HepG2 (cell line): ENCODE measurements at regions not wholly inside any gene's neighbourhood (a gene's known extent, or its start where the extent isn't known, plus 50 kb on each side); places are given as distances from the start of the nearest gene placed in this dataset.

Experiments used
- ATAC-seq: fragments of 200-7000 bp; cut with Tn5 transposase; 3 replicates; pipeline ENCODE4 v1.9.1; 2020; ENCODE audit warnings: mild to moderate bottlenecking, moderate library complexity
- BruUV-seq: library from RNA; stranded (reverse); fragments of 400-500 nt; replicated peaks from 2 replicates; lab custom pipeline; 2021; lab: Mats Ljungman, UMichigan
- CTCF ChIA-PET: fragments of 300-600 bp; formaldehyde crosslinking; extraction: SDS; loops from one replicate; lab custom pipeline; 2021; ENCODE audit warnings: low total read pairs, inconsistent platforms, low intra/inter-chr PET ratio; lab: Yijun Ruan, JAX
- POLR2A ChIA-PET: fragments of 350-600 bp; sonication (Branson Sonifier 250); formaldehyde crosslinking; loops from one replicate; lab custom pipeline; 2020; ENCODE audit warnings: antibody characterized with exemption, inconsistent platforms; lab: Yijun Ruan, JAX
- DNase-seq: peaks from one replicate; pipeline ENCODE4 v3.0.0-alpha.2; 2015; ENCODE audit warnings: low spot score
- FAIRE-seq: peaks from 3 replicates; lab custom pipeline; 2011; peaks lifted over from hg19 to GRCh38; lab: Jason Lieb, UNC
- H2AFZ ChIP-seq: one replicate; pipeline ENCODE4 v1.6.1; 2011; ENCODE audit warnings: low read length, inconsistent platforms
- H3K27ac ChIP-seq: fragments of 300-600 bp; 3 replicates; pipeline ENCODE4 v1.8.0; 2011; ENCODE audit warnings: mixed run types, mild to moderate bottlenecking, mixed read lengths, low read length, inconsistent platforms; ENCODE audit not compliant: insufficient read depth; ENCODE audit errors: extremely low read length
- H3K27me3 ChIP-seq, 2 experiments: fragments of 200-600 bp in 1 of 2; 2 replicates in 1 of 2; 3 replicates in 1 of 2; pipeline versions ENCODE4 v1.6.0 to v1.8.0; 2011; ENCODE audit warnings: low read length in 2 of 2, mild to moderate bottlenecking in 2 of 2, moderate library complexity in 2 of 2, inconsistent platforms in 1 of 2; ENCODE audit not compliant: insufficient read depth in 2 of 2, control insufficient read depth in 1 of 2
- H3K36me3 ChIP-seq, 2 experiments: fragments of 200-600 bp in 1 of 2; replicated peaks in 1 of 2; 2 replicates in 1 of 2; 3 replicates in 1 of 2; pipeline versions ENCODE4 v1.5.1 to v1.8.0; 2011; ENCODE audit warnings: low read length in 2 of 2, inconsistent platforms in 1 of 2; ENCODE audit not compliant: insufficient read depth in 2 of 2, control insufficient read depth in 1 of 2
- H3K4me1 ChIP-seq: 2 replicates; pipeline ENCODE4 v1.5.1; 2012; ENCODE audit warnings: low read length, inconsistent platforms; ENCODE audit not compliant: insufficient read depth
- H3K4me2 ChIP-seq: 2 replicates; pipeline ENCODE4 v1.6.0; 2011; ENCODE audit warnings: low read depth, low read length, inconsistent platforms
- H3K4me3 ChIP-seq, 3 experiments: fragments of 200-600 bp in 1 of 3; sonication (generic), shearing (Covaris generic) in 1 of 3; replicated peaks in 1 of 3; 2 replicates each; pipeline ENCODE4 v1.5.1; 2011 to 2016; ENCODE audit warnings: low read length in 3 of 3, inconsistent platforms in 2 of 3, low read depth in 2 of 3, mild to moderate bottlenecking in 2 of 3, control low read depth in 1 of 3, mixed read lengths in 1 of 3; ENCODE audit not compliant: insufficient read depth in 1 of 3
- H3K79me2 ChIP-seq: one replicate; pipeline ENCODE4 v1.6.1; 2011; ENCODE audit warnings: low read length, inconsistent platforms; ENCODE audit not compliant: insufficient read depth
- H3K9ac ChIP-seq: 2 replicates; pipeline ENCODE4 v1.6.0; 2011; ENCODE audit warnings: mild to moderate bottlenecking, low read depth, low read length, inconsistent platforms; ENCODE audit not compliant: insufficient read depth
- H3K9me3 ChIP-seq: 2 replicates; pipeline ENCODE4 v1.5.1; 2012; ENCODE audit warnings: mild to moderate bottlenecking, low read length
- H4K20me1 ChIP-seq: 2 replicates; pipeline ENCODE4 v1.6.0; 2011; ENCODE audit warnings: inconsistent platforms, mild to moderate bottlenecking, low read length, moderate library complexity; ENCODE audit not compliant: insufficient read depth
- CHD4 ChIP-seq: fragments of 200-600 bp; sonication (generic); IDR thresholded peaks from 2 replicates; pipeline ENCODE4 v1.7.0; 2017; ENCODE audit warnings: mild to moderate bottlenecking, low read length, borderline replicate concordance
- FOXC1 ChIP-seq: sonication (generic); formaldehyde crosslinking; IDR thresholded peaks from 2 replicates; pipeline ENCODE4 v1.8.0; 2022; ENCODE audit warnings: mild to moderate bottlenecking, missing genetic modification reagents, borderline replicate concordance
- HOXA3 ChIP-seq: sonication (generic); formaldehyde crosslinking; IDR thresholded peaks from 2 replicates; pipeline ENCODE4 v1.5.0; 2020; ENCODE audit warnings: missing genetic modification reagents
- KAT8 ChIP-seq: IDR thresholded peaks from 2 replicates; pipeline ENCODE4 v1.6.1; 2016; ENCODE audit warnings: missing genetic modification reagents, missing compliant biosample characterization
- KLF16 ChIP-seq, 2 experiments: sonication (generic) in 1 of 2; formaldehyde crosslinking in 1 of 2; IDR thresholded peaks; 2 replicates each; pipeline versions ENCODE4 v1.6.1 to v1.8.0; 2016 to 2023; ENCODE audit warnings: missing genetic modification reagents in 2 of 2, missing compliant biosample characterization in 1 of 2
- MEIS2 ChIP-seq: sonication (generic); formaldehyde crosslinking; IDR thresholded peaks from 2 replicates; pipeline ENCODE4 v1.9.0; 2021; ENCODE audit warnings: mild to moderate bottlenecking, missing genetic modification reagents
- U2AF1 ChIP-seq: fragments of 200-400 bp; formaldehyde crosslinking; optimal IDR thresholded peaks from 2 replicates; pipeline ENCODE3; 2017; ENCODE audit warnings: mild to moderate bottlenecking, low read depth, low read length
- ZFP1 ChIP-seq: IDR thresholded peaks from 2 replicates; pipeline ENCODE4 v1.6.1; 2016
- ZNF205 ChIP-seq: IDR thresholded peaks from 2 replicates; pipeline ENCODE4 v1.6.1; 2018; ENCODE audit warnings: missing biosample characterization, missing genetic modification reagents
- ZNF552 ChIP-seq: sonication (generic); formaldehyde crosslinking; IDR thresholded peaks from 2 replicates; pipeline ENCODE4 v1.9.0; 2022; ENCODE audit warnings: missing genetic modification reagents, mild to moderate bottlenecking, borderline replicate concordance
- ZSCAN22 ChIP-seq: sonication (generic); formaldehyde crosslinking; IDR thresholded peaks from 2 replicates; pipeline ENCODE4 v1.4.0; 2020; ENCODE audit warnings: mild to moderate bottlenecking, missing genetic modification reagents
- WGBS: methylation state at CpG from one replicate; pipeline ENCODE4 v1.1.6; 2017; ENCODE audit warnings: low lambda C conversion rate; 5-methylcytosine and 5-hydroxymethylcytosine counted together
- in situ Hi-C: cut with HindIII; loops from 2 replicates; pipeline ENCODE4 v1.10.0; 2017; ENCODE audit warnings: low pct_unique_long_range_greater_than_20kb; ENCODE audit not compliant: extremely low pct_ligation_motif_present
- intact Hi-C: fragments of 100-400 bp; cut with micrococcal nuclease; formaldehyde crosslinking; loops from one replicate; pipeline ENCODE4 v1.10.0; 2022; ENCODE audit not compliant: unreplicated experiment
- TF ChIP-seq, protein P1 (sequence below): sonication (generic); formaldehyde crosslinking; IDR thresholded peaks from one replicate; pipeline ENCODE4 v1.5.1; 2020; ENCODE audit warnings: mild to moderate bottlenecking, missing genetic modification reagents; ENCODE audit errors: not compliant biosample characterization

DNA sequence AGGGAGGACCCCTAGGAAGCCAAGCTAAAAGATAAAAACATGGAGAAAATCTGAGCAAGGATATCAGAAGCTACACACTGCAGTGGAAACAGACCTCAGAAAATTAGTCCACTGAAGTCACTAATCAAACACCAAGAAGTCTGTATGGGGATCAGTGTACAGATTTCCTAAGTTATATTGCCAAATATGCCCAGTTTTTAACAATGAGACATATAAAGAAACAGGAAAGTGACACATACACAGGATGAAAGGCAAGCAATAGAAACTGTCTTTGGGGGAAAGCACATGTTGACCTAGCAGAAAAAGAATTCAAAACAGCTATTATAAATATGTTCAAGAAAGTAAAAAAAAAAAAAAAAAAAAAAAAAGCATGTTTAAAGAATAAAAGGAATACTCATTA, 153.7 kb downstream of the PPP4R3C start:
- no peak for ATAC-seq
- H3K4me2 ChIP-seq = no peak overlapping the region
- no peaks in the 10 kb centered on the region for H3K4me1 ChIP-seq
- POLR2A ChIA-PET = no interaction called here
- CTCF ChIA-PET = no interaction called here
- H3K4me3 ChIP-seq = no peak overlapping the region
- no peaks in the 10 kb centered on the region for H3K27me3 ChIP-seq
- no peaks in the 10 kb centered on the region for H3K9me3 ChIP-seq
- H3K27ac ChIP-seq = no peak overlapping the region
- H2AFZ ChIP-seq = no peak overlapping the region
- DNase-seq = no peak
- TF ChIP-seq KAT8 (CRISPR knock-in tag) (no peak), MEIS2 (no peak), KLF16 (CRISPR knock-in tag; IDR thresholded peaks at IDR 0.05) (no peak), U2AF1 (no peak), CHD4 (no peak), HOXA3 (CRISPR knock-in tag) (no peak)
- no peaks in the 10 kb centered on the region for H3K79me2 ChIP-seq
- H3K9ac ChIP-seq = no peak overlapping the region
- H4K20me1 ChIP-seq = no peaks in the 10 kb centered on the region
- intact Hi-C loops = no loop called here
- in situ Hi-C loops = no loop called here
- FAIRE-seq = no peak
- BruUV-seq = no TSS peak
- no peaks in the 10 kb centered on the region for H3K36me3 ChIP-seq

DNA sequence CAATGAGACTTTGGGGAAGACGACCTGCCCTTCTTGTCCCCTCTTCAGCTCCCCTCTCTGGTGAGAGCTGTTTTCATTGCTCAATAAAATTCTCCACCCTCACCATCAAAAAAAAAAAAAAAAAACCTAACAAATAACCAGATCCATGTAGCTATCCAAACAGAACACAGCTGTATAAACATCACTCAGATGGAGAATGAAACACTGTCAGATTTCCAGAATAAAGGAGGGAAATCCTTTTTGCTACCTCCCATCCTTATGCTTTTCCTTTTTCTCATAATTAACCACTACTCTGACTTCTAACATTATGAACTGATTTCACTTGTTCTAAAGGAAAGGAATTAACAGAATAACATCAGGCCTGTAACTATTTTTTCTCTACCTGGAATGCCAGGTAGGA, 155.6 kb downstream of the PPP4R3C start:
- POLR2A ChIA-PET = no interaction called here
- no peaks in the 10 kb centered on the region for H4K20me1 ChIP-seq
- no peak overlapping the region for H3K4me3 ChIP-seq
- TF ChIP-seq FOXC1 (CRISPR knock-in tag) (no peak), ZNF552 (CRISPR knock-in tag) (no peak), ZFP1 (CRISPR knock-in tag) (no peak), ZSCAN22 (no peak), ZNF205 (CRISPR knock-in tag) (no peak)
- TF ChIP-seq, protein P1, sequence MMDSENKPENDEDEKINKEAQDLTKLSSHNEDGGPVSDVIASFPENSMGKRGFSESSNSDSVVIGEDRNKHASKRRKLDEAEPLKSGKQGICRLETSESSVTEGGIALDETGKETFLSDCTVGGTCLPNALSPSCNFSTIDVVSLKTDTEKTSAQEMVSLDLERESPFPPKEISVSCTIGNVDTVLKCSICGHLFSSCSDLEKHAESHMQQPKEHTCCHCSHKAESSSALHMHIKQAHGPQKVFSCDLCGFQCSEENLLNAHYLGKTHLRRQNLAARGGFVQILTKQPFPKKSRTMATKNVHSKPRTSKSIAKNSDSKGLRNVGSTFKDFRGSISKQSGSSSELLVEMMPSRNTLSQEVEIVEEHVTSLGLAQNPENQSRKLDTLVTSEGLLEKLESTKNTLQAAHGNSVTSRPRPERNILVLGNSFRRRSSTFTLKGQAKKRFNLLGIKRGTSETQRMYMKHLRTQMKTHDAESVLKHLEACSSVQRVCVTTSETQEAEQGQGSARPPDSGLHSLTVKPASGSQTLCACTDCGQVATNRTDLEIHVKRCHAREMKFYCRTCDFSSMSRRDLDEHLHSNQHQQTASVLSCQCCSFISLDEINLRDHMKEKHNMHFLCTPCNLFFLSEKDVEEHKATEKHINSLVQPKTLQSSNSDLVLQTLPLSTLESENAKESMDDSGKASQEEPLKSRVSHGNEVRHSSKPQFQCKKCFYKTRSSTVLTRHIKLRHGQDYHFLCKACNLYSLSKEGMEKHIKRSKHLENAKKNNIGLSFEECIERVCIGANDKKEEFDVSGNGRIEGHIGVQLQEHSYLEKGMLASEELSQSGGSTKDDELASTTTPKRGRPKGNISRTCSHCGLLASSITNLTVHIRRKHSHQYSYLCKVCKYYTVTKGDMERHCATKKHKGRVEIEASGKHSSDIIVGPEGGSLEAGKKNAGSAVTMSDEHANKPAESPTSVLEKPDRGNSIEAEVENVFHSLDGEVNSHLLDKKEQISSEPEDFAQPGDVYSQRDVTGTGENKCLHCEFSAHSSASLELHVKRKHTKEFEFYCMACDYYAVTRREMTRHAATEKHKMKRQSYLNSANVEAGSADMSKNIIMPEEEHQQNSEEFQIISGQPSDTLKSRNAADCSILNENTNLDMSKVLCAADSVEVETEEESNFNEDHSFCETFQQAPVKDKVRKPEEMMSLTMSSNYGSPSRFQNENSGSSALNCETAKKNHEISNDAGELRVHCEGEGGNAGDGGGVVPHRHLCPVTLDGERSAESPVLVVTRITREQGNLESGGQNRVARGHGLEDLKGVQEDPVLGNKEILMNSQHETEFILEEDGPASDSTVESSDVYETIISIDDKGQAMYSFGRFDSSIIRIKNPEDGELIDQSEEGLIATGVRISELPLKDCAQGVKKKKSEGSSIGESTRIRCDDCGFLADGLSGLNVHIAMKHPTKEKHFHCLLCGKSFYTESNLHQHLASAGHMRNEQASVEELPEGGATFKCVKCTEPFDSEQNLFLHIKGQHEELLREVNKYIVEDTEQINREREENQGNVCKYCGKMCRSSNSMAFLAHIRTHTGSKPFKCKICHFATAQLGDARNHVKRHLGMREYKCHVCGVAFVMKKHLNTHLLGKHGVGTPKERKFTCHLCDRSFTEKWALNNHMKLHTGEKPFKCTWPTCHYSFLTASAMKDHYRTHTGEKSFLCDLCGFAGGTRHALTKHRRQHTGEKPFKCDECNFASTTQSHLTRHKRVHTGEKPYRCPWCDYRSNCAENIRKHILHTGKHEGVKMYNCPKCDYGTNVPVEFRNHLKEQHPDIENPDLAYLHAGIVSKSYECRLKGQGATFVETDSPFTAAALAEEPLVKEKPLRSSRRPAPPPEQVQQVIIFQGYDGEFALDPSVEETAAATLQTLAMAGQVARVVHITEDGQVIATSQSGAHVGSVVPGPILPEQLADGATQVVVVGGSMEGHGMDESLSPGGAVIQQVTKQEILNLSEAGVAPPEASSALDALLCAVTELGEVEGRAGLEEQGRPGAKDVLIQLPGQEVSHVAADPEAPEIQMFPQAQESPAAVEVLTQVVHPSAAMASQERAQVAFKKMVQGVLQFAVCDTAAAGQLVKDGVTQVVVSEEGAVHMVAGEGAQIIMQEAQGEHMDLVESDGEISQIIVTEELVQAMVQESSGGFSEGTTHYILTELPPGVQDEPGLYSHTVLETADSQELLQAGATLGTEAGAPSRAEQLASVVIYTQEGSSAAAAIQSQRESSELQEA (CRISPR knock-in tag) = no peak
- TF ChIP-seq, all 625 proteins: peak for 0
- H3K9me3 ChIP-seq = no peaks in the 10 kb centered on the region
- WGBS = 17% methylated on average over 1 of the region's 1 CpG
- H2AFZ ChIP-seq = no peak overlapping the region
- no peak for FAIRE-seq
- H3K4me2 ChIP-seq = no peak overlapping the region
- no TSS peak for BruUV-seq
- no peak overlapping the region for H3K9ac ChIP-seq
- H3K27me3 ChIP-seq = no peaks in the 10 kb centered on the region
- CTCF ChIA-PET = no interaction called here
- intact Hi-C loops = no loop called here
- H3K27ac ChIP-seq = no peak overlapping the region
- H3K36me3 ChIP-seq = no peaks in the 10 kb centered on the region
- no peaks in the 10 kb centered on the region for H3K4me1 ChIP-seq
- ATAC-seq = no peak
- in situ Hi-C loops = no loop called here
- no peak for DNase-seq
- no peaks in the 10 kb centered on the region for H3K79me2 ChIP-seq
